NT2/D1 (cell line): ENCODE measurements at regions not wholly inside any gene's neighbourhood (a gene's known extent, or its start where the extent isn't known, plus 50 kb on each side); places are given as distances from the start of the nearest gene placed in this dataset.

Source experiments
- DNase-seq: peaks from one replicate; pipeline ENCODE4 v3.0.0-alpha.2; 2011; ENCODE audit warnings: low read depth, low spot score
- H3K27me3 ChIP-seq: 2 replicates; pipeline ENCODE4 v1.6.0; 2011; ENCODE audit warnings: mild to moderate bottlenecking; ENCODE audit not compliant: insufficient read length, insufficient read depth
- H3K36me3 ChIP-seq: 2 replicates; pipeline ENCODE4 v1.6.1; 2011; ENCODE audit warnings: mild to moderate bottlenecking, low read length, mixed read lengths; ENCODE audit not compliant: insufficient read depth, insufficient read length
- H3K4me1 ChIP-seq: 2 replicates; pipeline ENCODE4 v1.5.1; 2011; ENCODE audit not compliant: insufficient read depth, insufficient read length
- H3K4me3 ChIP-seq: 2 replicates; pipeline ENCODE4 v1.5.1; 2011; ENCODE audit warnings: low read depth; ENCODE audit not compliant: insufficient read length
- H3K9ac ChIP-seq: 2 replicates; pipeline ENCODE4 v1.6.0; 2011; ENCODE audit warnings: low read depth; ENCODE audit not compliant: insufficient read length
- H3K9me3 ChIP-seq: 2 replicates; pipeline ENCODE4 v1.5.1; 2011; ENCODE audit warnings: mild to moderate bottlenecking, low read length; ENCODE audit not compliant: insufficient read depth
- SUZ12 ChIP-seq: IDR thresholded peaks from 2 replicates; pipeline ENCODE4 v1.6.1; 2011; ENCODE audit not compliant: insufficient read length, insufficient read depth; ENCODE audit errors: extremely low read depth
- YY1 ChIP-seq: IDR thresholded peaks from 2 replicates; pipeline ENCODE4 v1.6.1; 2011; ENCODE audit not compliant: insufficient read length, insufficient read depth
- ZNF274 ChIP-seq: IDR thresholded peaks from 2 replicates; pipeline ENCODE4 v1.6.1; 2011; ENCODE audit warnings: mild to moderate bottlenecking, low read depth, low read length

DNA sequence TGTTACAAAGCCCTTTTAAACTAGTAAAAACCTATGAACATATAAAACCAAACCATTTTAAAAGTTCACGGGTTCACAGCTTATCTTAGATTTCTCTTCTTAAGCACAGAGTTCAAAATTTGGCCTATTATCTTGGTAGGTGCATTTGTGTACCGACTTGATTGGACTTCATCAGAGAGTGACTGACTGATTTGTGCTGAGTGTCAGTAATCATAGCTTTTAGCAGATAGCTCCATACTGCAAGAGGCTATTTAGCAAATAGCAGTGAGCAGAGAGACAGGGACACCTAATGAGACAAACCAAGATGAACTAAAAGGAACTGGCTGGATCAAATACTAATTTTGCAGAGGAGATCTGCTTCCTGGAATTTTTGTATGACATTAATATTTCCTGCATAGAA is 274.5 kb downstream of the PRR16 start:
- no peaks in the 10 kb centered on the region for H3K4me1 ChIP-seq
- no peaks in the 10 kb centered on the region for H3K36me3 ChIP-seq
- no peak overlapping the region for H3K9ac ChIP-seq
- H3K9me3 ChIP-seq, result no peaks in the 10 kb centered on the region
- no peaks in the 10 kb centered on the region for H3K27me3 ChIP-seq
- no peak for DNase-seq
- no peak for TF ChIP-seq ZNF274
- TF ChIP-seq SUZ12, result no peak
- no peak for TF ChIP-seq YY1
- H3K4me3 ChIP-seq, result no peak overlapping the region

DNA sequence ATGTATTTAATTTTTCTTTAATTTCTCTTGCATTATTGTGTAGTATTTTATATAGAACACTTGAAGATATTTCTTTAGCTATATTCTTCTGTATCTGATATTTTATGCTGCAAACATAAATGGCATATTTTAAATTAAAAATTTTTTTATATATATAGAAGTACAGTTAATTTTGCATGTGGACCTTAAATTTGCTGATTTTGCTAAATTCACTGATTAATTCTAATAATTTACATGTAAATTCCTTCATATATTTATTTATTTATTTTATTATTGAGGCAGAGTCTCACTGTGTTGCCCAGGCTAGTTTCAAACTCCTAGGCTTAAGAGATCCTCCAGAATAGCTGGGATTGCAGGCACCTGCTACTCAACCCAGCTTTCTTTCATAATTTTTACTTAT is 276.9 kb downstream of the PRR16 start:
- Histone ChIP-seq H3K9me3 (no peaks in the 10 kb centered on the region), H3K9ac (no peak overlapping the region), H3K4me3 (no peak overlapping the region), H3K36me3 (no peaks in the 10 kb centered on the region), H3K27me3 (no peaks in the 10 kb centered on the region), H3K4me1 (no peaks in the 10 kb centered on the region)
- TF ChIP-seq ZNF274 (no peak), SUZ12 (no peak), YY1 (no peak)
- no peak for DNase-seq

DNA sequence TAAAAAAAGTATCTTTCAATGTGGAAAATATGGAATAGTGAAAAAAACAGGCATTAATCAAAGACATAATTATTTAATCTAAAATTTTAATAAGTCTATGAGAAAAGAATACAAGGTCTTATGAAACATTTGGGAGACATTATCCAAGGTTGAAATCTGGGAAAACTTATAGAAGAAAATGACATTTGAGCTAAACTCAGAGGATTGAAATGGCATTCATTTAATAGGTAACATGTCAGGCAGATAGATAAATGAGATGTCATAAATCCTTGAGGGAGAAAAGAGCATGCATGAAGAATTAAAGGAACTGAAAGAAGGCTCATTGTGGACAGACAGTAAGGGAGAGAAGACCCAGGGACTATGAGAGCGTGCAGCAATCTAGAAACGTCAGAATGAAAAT is 284.4 kb downstream of the PRR16 start:
- no peaks in the 10 kb centered on the region for H3K27me3 ChIP-seq
- H3K36me3 ChIP-seq, result no peaks in the 10 kb centered on the region
- no peak overlapping the region for H3K4me3 ChIP-seq
- H3K4me1 ChIP-seq, result no peaks in the 10 kb centered on the region
- H3K9ac ChIP-seq, result no peak overlapping the region
- H3K9me3 ChIP-seq, result no peaks in the 10 kb centered on the region
- no peak for TF ChIP-seq ZNF274
- no peak for TF ChIP-seq YY1
- no peak for TF ChIP-seq SUZ12
- no peak for DNase-seq

- no peak for DNase-seq
- Histone ChIP-seq H3K4me1 (no peaks in the 10 kb centered on the region), H3K27me3 (no peaks in the 10 kb centered on the region), H3K4me3 (no peak overlapping the region), H3K36me3 (no peaks in the 10 kb centered on the region), H3K9me3 (no peaks in the 10 kb centered on the region), H3K9ac (no peak overlapping the region)
- no peak for TF ChIP-seq SUZ12
- no peak for TF ChIP-seq ZNF274
- no peak for TF ChIP-seq YY1
These were observed 285.6 kb downstream of the PRR16 start for GRCh38 chr5:120749737-120750136.

GRCh38 chr5:120759587-120759986 is 295.5 kb downstream of the PRR16 start:
- Histone ChIP-seq H3K4me3 (no peak overlapping the region), H3K4me1 (no peaks in the 10 kb centered on the region), H3K9ac (no peak overlapping the region), H3K27me3 (no peaks in the 10 kb centered on the region), H3K36me3 (no peaks in the 10 kb centered on the region), H3K9me3 (peaks cover 5% of the 10 kb centered on the region; the same call in 1 of the 2 replicates)
- TF ChIP-seq YY1 (no peak), SUZ12 (no peak)
- no peak for DNase-seq

- DNase-seq, result no peak
- no peaks in the 10 kb centered on the region for H3K27me3 ChIP-seq
- H3K9ac ChIP-seq, result no peak overlapping the region
- no peaks in the 10 kb centered on the region for H3K4me1 ChIP-seq
- no peak for TF ChIP-seq YY1
- TF ChIP-seq SUZ12, result no peak
- TF ChIP-seq ZNF274, result no peak
- no peaks in the 10 kb centered on the region for H3K36me3 ChIP-seq
- H3K4me3 ChIP-seq, result no peak overlapping the region
- no peaks in the 10 kb centered on the region for H3K9me3 ChIP-seq
These were observed 297.9 kb downstream of the PRR16 start for GRCh38 chr5:120761986-120762385.

- TF ChIP-seq ZNF274 (no peak), YY1 (no peak), SUZ12 (no peak)
- Histone ChIP-seq H3K4me3 (no peak overlapping the region), H3K9ac (no peak overlapping the region), H3K4me1 (no peaks in the 10 kb centered on the region), H3K36me3 (no peaks in the 10 kb centered on the region), H3K9me3 (no peaks in the 10 kb centered on the region), H3K27me3 (no peaks in the 10 kb centered on the region)
- no peak for DNase-seq
These were observed 301.1 kb downstream of the PRR16 start for GRCh38 chr5:120765189-120765588.

GRCh38 chr5:120767178-120767820 is 303.2 kb downstream of the PRR16 start:
- no peaks in the 10 kb centered on the region for H3K36me3 ChIP-seq
- no peaks in the 10 kb centered on the region for H3K27me3 ChIP-seq
- no peaks in the 10 kb centered on the region for H3K9me3 ChIP-seq
- H3K4me3 ChIP-seq, result no peak overlapping the region
- no peak overlapping the region for H3K9ac ChIP-seq
- no peak for DNase-seq
- H3K4me1 ChIP-seq, result no peaks in the 10 kb centered on the region
- TF ChIP-seq ZNF274, result no peak
- no peak for TF ChIP-seq YY1
- no peak for TF ChIP-seq SUZ12
